ENCODE measurements at regions not wholly inside any gene's neighbourhood (a gene's known extent, or its start where the extent isn't known, plus 50 kb on each side); places are given as distances from the start of the nearest gene placed in this dataset.
"Not testable (repeated sequence)": the region's sequence is repeated elsewhere in the genome, so short reads cannot be mapped to it uniquely, and the experiment has no call there.

DNA sequence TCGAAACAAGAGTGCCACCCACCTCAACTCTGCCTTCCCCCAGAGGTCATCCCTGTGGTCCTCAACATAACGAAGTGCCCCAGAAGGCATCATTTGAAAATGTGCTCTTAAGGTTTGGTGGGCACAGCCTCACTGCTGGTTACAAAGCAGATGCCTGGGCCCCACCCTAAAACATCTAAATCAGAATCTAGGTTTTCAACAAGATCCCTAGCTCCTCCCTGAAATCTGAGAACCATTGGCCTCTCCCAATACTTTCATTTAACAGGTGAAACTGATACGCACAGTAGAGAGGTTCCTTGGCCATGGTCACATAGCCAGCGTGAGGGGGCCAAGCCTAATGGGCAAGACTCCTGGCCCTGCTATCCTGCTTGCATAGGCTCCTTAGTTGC is 376.2 kb upstream of the CLINT1 start:
- peak; percentile 6 for DNase-seq

DNA sequence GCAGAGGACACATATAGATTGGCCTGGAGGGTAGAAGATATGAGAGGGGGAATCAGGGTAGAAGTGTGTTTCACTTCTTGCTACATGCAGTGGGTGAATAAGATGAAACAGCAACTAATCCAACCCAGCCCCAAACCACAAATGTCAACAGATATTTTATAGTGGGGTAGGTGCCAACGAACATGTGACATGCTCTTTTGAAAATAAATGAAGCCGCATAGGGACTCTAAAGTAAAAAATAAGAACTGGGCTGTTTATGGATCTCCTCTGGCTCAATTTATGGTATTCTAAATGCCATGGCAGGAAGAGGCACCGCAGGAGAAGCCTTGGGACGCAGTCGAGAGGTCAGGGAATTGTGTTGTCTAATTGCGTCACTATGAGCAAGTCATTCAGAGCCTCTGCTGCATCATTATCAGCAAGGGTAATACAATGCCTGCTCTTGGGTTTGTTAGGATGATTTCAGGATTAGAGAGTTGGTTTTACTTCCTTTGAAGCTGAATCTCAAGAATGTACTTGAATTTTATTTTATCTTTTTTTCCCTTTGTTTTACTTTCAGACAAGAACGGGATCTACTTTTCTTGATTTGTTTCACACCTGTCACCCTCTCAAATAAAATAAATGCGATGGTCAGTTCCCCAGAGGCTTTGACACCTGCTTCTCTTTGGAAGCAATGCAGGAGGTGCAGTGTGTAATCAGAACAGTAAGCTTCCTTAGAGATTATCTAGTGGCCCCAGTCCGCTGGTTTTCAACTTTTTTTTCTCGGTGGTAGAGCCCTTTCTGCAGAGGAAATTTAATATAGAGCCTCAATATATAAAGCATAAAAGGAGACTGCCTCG is 375.6 kb upstream of the CLINT1 start:
- DNase-seq = peak; percentile 19

DNA sequence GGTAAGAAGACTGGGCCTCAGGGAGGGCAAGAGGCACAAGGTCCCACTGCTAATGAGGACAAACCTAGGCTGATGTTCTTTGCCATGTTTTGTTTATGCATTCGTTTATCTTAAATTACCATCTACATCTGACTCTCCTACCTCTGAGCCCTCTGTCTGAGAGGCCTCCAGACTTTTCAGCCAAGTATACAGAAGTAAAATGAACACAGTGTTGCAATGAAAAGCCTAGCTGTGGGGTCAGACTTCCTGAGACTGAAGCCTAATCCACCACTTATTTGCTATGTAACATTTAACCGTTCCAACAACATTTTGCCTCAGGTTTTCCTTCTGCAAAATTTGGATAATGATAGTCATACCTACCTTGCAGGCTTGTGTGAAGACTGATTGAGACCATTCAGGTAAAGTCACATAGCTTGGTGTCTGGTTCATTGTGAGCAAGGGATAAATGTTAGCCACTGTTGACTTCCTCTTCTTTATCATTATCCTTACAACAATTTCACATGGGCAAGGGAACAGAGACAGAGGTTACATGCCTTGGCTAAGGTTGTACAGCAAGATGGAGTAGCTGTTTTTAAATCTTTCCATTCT is 374.9 kb upstream of the CLINT1 start:
- DNase-seq = no peak

- not testable (repeated sequence) for DNase-seq
These were observed 368.4 kb upstream of the CLINT1 start for GRCh38 chr5:158227314-158227713.

DNA sequence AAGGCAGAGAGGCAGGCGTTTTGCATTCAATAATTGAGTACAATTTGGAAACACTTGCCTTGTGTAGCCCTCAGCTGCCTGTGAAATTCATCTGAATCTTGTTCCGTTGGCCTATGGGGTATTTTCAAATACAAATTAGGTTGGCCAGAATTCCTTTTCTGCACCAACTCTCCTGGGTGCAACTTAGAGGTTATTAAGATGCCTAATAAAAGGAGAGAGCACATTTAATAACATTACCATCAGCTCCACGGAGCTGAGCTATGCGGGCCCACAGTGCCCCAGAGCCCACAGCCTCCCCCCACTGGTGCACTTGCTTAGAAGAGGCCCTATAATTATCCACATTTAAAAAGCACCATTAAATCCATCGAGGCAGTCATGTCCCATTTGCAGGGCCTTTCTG is 367.6 kb upstream of the CLINT1 start:
- DNase-seq = no peak

- no peak for DNase-seq
These were observed 365.3 kb upstream of the CLINT1 start for GRCh38 chr5:158224253-158224652.

GRCh38 chr5:158223054-158223600 is 364.2 kb upstream of the CLINT1 start:
- no peak for DNase-seq

- DNase-seq = no peak
These were observed 354.0 kb upstream of the CLINT1 start for GRCh38 chr5:158212917-158213316.

DNA sequence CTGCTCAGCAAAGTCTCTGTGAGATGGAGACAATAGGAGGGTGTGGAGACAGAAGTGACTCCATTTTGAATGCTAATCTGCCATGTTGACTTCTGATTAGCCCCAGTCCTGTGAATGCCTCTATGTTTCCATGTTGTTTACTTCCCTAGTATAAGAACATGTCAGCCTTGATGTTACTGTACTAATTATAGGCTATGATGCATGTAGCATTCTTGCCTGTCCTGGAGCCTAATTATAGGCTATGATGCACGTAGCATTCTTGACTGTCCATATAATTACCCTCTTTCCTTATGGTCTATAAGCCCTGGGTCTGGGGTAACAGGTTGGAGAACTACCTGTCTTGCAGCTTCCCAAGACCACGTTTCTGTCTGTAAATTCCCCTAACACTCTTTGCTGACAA is 353.3 kb upstream of the CLINT1 start:
- DNase-seq = no peak

GRCh38 chr5:158209219-158209908 is 350.4 kb upstream of the CLINT1 start:
- DNase-seq = no peak

- DNase-seq = no peak
These were observed 348.8 kb upstream of the CLINT1 start for GRCh38 chr5:158207733-158208132.

DNA sequence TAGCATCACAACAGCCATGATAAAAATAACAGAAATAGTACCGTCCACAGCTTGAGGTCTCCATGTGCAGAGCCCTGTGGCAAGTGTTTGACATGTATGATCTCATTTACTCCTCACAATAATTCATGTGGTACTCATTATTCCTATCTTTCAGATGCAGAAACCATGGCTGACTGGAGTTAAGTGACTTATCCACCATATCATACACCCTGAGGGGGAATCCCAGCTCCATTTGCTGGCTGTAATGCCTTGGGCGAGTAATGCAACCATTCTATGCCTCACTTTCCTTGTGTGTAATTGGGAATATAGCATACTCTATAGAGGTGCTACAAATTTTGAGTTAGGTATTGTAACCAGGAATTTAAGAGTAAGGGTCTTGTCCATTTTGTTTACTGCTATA is 347.0 kb upstream of the CLINT1 start:
- no peak for DNase-seq

- no peak for DNase-seq
These were observed 344.3 kb upstream of the CLINT1 start for GRCh38 chr5:158203261-158203660.

- DNase-seq = no peak
These were observed 343.9 kb upstream of the CLINT1 start for GRCh38 chr5:158202801-158203200.

- no peak for DNase-seq
These were observed 341.7 kb upstream of the CLINT1 start for GRCh38 chr5:158200619-158201018.

DNA sequence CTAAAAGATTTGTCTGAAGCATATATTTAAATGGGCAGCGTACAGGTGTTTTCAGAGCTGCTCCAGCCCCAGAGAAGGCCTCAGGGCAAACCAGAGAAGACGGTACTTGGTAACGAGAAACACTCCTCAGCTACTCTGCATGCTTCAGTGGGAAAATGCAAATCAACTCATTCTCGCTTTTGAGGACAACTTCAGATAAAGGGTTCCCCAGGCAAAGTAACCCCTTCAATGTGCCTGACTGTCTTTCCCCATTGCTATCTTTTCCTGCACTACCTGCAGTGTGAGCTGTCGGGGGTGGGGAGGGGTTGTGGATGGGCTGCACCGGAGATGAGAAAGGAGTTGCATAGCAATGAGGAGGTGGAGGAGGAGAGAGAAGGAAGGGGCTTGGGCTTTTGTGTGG is 339.7 kb upstream of the CLINT1 start:
- no peak for DNase-seq

- no peak for DNase-seq
These were observed 336.7 kb upstream of the CLINT1 start for GRCh38 chr5:158195416-158196210.

- no peak for DNase-seq
These were observed 335.6 kb upstream of the CLINT1 start for GRCh38 chr5:158194561-158194976.

DNA sequence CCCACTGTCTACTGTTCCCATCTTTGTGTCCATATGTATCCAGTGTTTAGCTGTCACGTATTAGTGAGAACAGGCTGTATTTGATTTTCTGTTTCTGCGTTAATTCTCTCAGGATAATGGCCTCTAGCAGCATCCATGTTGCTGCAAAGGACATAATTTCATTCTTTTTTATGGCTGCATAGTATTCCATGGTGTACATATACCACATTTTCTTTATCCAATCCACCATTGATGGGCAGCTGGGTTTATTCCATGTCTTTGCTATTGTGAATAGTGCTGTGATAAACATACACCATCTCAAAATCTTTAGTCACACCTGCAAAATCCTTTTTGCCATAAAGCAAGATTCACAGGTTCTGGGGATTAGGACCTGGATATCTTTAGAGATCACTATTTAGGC is 334.4 kb upstream of the CLINT1 start:
- not testable (repeated sequence) for DNase-seq

DNA sequence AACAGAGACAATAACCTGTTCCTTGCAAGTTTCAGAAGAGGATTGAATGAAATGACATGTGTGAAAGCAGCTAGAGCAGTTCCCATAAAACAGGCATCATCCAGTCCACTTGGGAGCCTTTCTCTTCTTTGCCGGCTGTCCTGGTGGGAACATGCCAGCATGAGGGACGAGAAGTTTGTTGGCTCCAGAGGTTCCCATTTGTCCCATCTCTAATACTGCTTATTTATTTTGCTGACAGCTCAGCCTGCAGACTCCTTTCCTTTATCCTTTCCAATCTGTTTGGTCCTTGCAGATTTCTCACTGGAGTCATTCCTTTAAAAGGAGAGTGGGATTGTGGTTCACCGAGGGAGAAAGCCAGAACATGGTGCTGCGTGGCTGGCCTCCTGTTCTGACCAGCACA is 321.5 kb upstream of the CLINT1 start:
- DNase-seq = no peak

GRCh38 chr5:158179271-158179670 is 320.3 kb upstream of the CLINT1 start:
- no peak for DNase-seq

DNA sequence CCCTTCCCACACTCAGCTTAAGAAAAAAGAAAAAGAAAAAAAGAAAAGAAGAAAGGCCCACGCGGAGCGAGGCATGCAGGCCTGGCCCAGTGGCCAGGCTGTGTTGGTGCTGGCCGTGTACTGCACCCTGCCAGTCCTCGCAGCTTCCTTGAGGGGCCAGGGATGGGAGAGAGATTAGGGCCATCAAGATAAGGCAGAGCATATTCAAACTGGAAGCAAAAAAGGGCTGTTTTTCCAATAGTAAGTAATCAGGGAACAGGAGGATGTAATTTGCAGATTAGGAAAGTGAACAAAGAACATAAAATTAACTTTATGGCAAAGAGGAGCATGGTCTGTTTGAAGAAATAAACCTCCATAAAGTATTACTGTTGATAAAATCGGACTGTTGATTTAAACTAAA is 319.6 kb upstream of the CLINT1 start:
- DNase-seq = no peak

DNA sequence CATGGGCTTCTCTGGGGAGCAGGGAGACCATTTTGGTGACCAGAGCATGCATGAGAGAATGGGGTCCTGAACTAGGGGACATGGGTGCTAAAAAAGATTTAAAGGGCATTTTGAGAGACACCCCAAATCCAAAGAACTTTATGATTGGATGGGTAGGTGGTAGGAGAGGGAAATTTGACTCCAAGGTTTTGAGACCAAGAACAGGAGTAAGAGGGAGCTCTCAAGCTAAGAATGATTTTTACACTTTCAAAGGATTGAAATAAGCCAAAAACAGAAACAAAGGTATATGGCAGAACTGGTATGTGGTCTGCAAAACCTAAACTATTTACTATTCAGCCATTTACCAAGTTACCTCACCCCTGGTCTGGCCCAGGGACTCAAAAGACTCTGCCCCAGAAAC is 318.2 kb upstream of the CLINT1 start:
- no peak for DNase-seq
